ENCODE measurements at regions not wholly inside any gene's neighbourhood (a gene's known extent, or its start where the extent isn't known, plus 50 kb on each side); places are given as distances from the start of the nearest gene placed in this dataset.

GRCh38 chr9:88026118-88026479 is 51.8 kb upstream of the CDK20 start:
- no peak overlapping the region for H3K9ac ChIP-seq (ENCODE audit: low read length)
- H3K4me2 ChIP-seq (ENCODE audit: low read length): no peak overlapping the region
- no peak overlapping the region for H3K4me3 ChIP-seq (ENCODE audit: low read length)
- no peaks in the 10 kb centered on the region for H3K9me2 ChIP-seq (ENCODE audit: insufficient read depth, low read length)
- H2AFZ ChIP-seq (ENCODE audit: low read depth, low read length): no peak overlapping the region
- no peaks in the 10 kb centered on the region for H3K27me3 ChIP-seq (ENCODE audit: insufficient read depth, low read depth, low read length)
- no peaks in the 10 kb centered on the region for H3F3A ChIP-seq (ENCODE audit: insufficient read depth, low read length, poor library complexity, severe bottlenecking)
- no peaks in the 10 kb centered on the region for H3K79me2 ChIP-seq (replicated peaks; ENCODE audit: insufficient read depth, low read length)
- no peak for TF ChIP-seq POLR2AphosphoS5 (IDR thresholded peaks at IDR 0.05)
- TF ChIP-seq SMC3 (conservative IDR thresholded peaks at IDR 0.05; ENCODE audit: poor library complexity): no peak
- TF ChIP-seq RAD21 (conservative IDR thresholded peaks at IDR 0.05): no peak
- TF ChIP-seq EP300 (conservative IDR thresholded peaks at IDR 0.05; ENCODE audit: poor library complexity, severe bottlenecking): no peak
- TF ChIP-seq TAF1 (IDR thresholded peaks at IDR 0.05; ENCODE audit: low read depth): no peak
- TF ChIP-seq EZH2 (IDR thresholded peaks at IDR 0.05; ENCODE audit: borderline replicate concordance, insufficient read depth, low read length, poor library complexity, severe bottlenecking): no peak
- TF ChIP-seq MXI1 (conservative IDR thresholded peaks at IDR 0.05; ENCODE audit: poor library complexity, severe bottlenecking): no peak
- no peak for TF ChIP-seq CTCF (IDR thresholded peaks at IDR 0.05; ENCODE audit: poor library complexity, severe bottlenecking)
- TF ChIP-seq REST (IDR thresholded peaks at IDR 0.05; ENCODE audit: borderline replicate concordance): no peak
- H3K27ac ChIP-seq (ENCODE audit: low read length): no peak overlapping the region
- no peaks in the 10 kb centered on the region for H3K36me3 ChIP-seq (ENCODE audit: insufficient read depth, low read length)
- no peaks in the 10 kb centered on the region for H3K9me3 ChIP-seq (ENCODE audit: low read length)
- H4K20me1 ChIP-seq (ENCODE audit: insufficient read depth): no peaks in the 10 kb centered on the region

- Histone ChIP-seq H3K9ac (ENCODE audit: low read length) (no peak overlapping the region), H3K27ac (ENCODE audit: low read length) (no peak overlapping the region), H3F3A (ENCODE audit: insufficient read depth, low read length, poor library complexity, severe bottlenecking) (no peaks in the 10 kb centered on the region), H3K27me3 (ENCODE audit: insufficient read depth, low read depth, low read length) (no peaks in the 10 kb centered on the region), H3K4me3 (ENCODE audit: low read length) (no peak overlapping the region), H3K9me2 (ENCODE audit: insufficient read depth, low read length) (no peaks in the 10 kb centered on the region), H2AFZ (ENCODE audit: low read depth, low read length) (no peak overlapping the region), H3K9me3 (ENCODE audit: low read length) (no peaks in the 10 kb centered on the region), H4K20me1 (ENCODE audit: insufficient read depth) (no peaks in the 10 kb centered on the region), H3K4me2 (ENCODE audit: low read length) (no peak overlapping the region), H3K79me2 (replicated peaks; ENCODE audit: insufficient read depth, low read length) (no peaks in the 10 kb centered on the region), H3K36me3 (ENCODE audit: insufficient read depth, low read length) (no peaks in the 10 kb centered on the region)
- no peak for TF ChIP-seq POLR2AphosphoS5 (IDR thresholded peaks at IDR 0.05)
- no peak for TF ChIP-seq REST (IDR thresholded peaks at IDR 0.05; ENCODE audit: borderline replicate concordance)
- no peak for TF ChIP-seq RAD21 (conservative IDR thresholded peaks at IDR 0.05)
- no peak for TF ChIP-seq CTCF (IDR thresholded peaks at IDR 0.05; ENCODE audit: poor library complexity, severe bottlenecking)
- TF ChIP-seq TAF1 (IDR thresholded peaks at IDR 0.05; ENCODE audit: low read depth): no peak
- TF ChIP-seq EZH2 (IDR thresholded peaks at IDR 0.05; ENCODE audit: borderline replicate concordance, insufficient read depth, low read length, poor library complexity, severe bottlenecking): no peak
- no peak for TF ChIP-seq SMC3 (conservative IDR thresholded peaks at IDR 0.05; ENCODE audit: poor library complexity)
These were observed 51.2 kb upstream of the CDK20 start for GRCh38 chr9:88025411-88026117.
